ENCODE measurements at regions not wholly inside any gene's neighbourhood (a gene's known extent, or its start where the extent isn't known, plus 50 kb on each side); places are given as distances from the start of the nearest gene placed in this dataset.

DNA sequence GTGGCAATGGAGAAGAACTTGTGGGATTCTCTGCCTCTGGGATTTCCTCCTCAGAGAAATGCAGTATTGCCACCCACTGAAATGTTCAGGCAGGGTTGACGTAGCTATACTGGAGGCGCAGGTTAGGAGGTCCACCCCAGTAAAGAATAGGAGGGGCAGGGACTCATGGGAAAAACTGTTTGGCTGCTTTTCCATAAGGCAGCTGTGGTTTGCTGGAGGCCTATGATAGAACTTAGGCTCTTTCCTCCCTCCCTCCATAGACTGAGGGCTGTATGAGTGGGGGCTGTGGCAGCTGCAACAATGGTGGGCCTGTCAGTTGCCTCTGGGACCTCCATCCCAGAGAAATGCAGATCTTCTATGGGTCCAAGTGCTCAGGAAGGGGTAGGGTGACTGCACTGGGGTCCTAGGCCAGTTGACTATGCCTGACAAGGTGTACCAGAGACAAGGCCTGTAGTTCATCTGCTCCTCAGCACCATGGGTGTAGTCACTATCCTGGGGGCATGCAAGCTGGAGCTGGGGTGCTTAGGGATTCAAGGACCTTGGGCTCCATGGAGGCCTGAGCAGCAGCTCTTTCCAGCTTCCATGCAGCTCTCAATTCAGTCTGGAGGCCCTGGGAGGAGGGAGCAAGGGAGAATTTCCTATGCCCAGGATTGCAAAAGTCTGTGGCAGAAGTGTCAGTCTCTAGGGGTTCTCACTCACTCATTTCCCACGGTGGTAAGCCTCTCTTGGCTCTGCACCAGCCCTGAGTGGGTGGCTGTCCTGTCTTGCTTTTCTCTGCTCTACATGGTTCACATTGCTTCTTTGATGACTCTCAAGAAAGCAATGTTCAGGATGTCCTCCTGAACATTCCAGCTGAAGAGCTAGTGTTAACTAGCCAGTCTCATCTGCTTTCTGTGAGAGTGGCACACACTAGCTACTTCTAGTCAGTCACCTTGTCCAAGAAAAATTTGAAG lies 353.0 kb downstream of the IDS start:
- DNase-seq: no peak

DNA sequence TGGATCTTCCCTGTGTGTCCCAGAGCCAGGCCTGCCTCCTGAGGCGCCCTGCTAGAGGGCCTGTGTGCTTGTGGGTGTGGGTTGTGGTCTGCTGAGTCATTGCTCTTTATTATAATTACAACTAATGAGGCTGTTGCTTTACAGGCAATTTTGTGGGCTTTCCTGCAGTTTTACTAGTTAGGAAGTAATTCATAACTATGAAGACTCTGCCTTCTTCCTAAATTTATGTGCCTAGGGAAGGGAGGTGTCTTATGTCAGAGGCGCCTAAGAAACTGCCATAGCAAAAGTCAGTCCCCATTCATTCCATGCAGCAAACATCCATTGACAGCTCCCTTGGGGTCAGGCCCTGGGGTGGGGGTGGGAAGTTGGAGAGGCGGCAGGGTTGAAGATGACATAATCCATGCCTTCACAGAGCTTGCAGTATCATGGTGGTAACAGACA lies 359.2 kb downstream of the IDS start:
- no peak for DNase-seq

DNA sequence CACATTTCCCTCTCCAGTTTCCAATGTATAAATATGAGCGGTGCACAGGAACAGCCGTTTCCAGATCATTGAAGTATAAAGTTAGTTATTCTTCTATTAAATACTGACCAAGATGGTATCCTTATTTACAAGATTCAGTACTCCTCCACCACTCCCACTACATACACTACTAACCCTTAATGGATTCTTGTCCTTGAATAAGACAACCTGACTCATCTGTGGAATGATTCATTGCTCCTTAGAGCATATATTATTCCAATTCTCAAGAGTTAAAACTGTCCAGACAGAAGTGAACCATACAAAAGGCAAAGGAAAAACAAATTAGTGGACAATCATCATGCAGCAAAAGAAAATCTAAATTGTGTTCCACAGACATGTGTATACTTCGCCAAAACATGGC lies 373.3 kb downstream of the IDS start:
- no peak for DNase-seq

DNA sequence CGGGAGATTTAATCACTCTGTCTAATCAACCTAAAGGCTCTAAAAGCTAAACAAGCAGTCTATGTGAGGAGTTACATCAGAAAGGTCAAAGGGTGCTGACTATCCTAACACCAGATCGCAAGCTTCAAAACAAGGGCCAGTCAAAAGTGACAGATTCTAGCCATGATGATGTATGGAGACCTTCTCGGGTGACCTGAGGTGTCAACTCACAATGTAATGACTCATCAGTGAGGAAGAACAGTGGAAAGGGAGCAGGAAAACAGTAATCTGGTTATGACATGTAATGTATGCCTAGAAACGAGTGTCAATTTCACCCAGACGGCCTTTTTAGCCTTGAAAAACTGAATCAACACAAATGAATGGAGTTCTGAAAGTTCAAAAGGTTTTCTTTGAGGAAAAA lies 375.3 kb downstream of the IDS start:
- no peak for DNase-seq

DNA sequence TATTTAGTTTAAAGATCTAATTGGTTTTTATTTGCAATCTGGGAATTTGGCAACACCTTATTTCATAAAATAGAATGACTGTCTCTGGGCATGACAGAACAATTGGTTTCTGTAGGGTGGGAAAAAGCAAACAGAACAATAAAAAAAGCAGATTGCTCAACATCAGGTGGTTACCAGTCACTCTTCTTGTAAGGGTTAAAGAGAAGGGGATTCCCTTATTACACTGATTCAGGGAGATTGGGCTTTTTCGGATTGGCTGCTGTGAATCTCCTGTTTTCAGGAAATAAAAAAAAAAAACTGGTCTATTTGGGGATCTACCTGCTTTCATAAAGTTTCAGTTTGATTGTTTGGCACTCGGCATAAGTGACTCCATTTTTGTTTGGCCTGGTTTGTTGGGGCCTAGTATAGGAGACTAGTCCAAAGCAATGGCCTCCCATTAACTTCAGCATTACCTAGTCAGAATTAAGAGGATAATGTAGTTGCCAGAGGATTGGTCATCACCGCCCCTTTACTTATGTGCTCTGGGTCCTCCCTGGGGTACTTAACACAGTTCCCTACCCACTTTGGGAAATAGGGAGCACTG lies 380.5 kb downstream of the IDS start:
- DNase-seq: no peak

DNA sequence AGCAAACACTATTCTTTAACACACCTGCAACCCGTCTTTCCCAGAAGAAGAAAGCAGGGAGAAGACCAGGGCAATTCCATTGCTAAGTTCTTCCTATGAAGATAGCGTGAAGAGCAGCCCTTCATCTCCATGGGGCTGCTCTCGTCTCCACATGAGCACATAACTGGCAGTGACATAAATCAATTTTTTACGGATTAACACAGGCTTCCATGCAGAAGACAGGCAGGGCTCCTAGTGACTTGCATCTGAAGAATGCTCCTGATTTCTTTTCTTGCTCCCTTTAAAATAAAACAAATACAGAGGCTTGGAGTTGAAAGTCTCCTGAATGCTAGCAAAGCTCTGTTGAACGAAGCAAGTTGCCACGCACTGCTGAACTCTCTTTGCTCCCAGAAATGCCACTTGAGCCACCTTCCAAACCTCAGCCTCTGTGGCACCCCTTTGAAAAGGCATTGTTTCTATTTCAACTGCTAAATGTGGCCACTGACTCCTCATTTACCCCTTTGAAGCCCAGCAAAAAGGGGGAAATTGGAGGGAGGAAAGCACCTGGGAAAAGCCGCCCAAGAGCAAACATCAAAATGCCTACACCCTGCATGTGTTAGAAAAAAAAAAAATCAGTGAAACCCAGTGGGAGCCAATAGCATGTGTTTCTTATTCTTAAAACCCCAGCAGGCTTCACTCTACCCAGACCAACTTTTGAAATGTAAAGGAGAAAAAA lies 383.7 kb downstream of the IDS start:
- DNase-seq: no peak

DNA sequence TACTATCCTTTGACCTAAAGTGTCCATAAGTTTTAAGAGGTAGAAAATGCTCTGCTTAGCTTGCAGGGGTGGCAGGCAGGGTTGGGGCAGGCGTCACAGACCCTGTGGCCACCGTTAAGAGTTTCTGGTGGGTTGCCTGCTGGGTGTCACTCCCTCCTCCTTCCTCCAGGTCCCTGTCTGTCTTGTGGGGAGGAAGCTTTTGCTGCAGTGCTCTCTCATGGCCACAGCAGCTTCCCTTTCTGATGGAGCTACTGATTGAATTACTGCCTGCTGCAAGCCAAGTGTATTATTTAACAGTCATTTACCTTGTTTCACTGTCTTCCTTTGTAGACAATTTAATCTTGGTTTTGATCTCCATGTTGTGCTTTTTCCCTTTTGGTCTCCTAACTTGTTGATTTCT lies 384.6 kb downstream of the IDS start:
- no peak for DNase-seq

DNA sequence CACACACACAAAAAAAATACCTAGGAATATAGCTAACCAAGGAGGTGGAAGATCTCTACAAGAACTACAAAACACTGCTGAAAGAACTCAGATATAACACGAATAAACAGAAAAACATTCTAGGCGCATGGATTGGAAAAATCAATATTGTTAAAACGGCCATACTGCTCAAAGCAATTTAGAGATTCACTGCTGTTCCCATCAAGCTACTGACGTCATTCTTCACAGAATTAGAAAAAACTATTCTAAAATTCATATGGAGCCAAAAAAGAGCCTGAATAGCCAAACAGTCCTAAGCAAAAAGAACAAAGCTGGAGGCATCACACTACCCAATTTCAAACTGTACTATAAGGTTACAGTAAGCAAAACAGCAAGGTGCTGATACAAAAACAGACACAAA lies 390.2 kb downstream of the IDS start:
- no peak for DNase-seq

DNA sequence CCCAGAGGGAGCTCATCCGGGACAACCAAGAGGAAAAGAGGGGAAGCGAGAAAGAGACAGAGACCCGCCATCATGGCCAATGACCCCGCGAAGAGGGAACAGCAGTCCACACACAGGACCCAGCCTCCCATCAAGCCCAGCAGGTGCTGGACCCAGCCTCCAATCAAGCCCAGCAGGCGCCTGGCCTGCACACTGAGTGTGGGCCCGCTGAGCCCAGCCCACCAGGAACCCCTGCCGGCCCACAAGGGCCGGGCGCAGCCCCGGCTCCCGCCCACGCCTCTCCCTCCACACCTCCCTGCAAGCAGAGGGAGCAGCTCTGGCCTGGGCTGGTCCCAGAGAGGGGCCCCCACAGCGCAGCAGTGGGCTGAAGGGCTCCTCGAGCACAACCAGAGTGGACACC lies 391.1 kb downstream of the IDS start:
- no peak for DNase-seq

DNA sequence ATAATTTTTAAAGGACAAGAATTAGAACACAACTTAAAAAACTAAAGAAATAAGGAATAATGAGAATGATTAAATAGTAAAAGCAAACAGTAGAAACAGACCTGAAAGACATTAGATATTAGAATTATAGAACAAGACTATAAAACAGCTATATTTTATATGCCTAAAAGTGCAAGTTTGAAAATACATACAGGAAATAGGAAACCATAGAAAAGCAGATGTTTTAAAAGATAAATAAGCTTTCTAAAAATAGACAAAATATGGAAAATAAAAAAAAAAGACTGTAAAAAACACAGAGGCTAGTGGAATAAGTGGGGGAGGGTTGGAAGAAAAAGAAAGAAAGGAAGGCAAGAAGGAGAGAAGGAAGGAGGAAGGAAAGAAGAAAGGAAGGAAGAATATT lies 407.3 kb downstream of the IDS start:
- DNase-seq: no peak

DNA sequence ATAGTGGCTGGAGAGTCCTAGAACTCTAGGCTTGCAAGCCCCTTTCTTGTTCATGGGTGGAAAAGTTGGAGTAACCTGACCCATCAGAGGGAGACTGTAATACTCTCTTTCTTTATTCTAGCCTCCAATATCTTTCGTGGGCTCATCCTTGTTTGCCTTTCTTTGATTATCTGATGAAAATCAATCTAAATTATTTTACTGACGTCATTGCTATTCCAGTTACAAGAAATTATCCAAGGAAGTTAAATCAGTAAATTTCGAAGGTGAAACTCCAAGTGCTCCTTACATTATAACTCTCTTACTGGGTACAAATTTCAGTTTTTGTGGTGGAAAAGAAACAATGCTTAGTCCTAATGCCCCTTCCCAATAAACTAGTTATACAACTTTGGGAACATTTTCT lies 412.9 kb downstream of the IDS start:
- no peak for DNase-seq

DNA sequence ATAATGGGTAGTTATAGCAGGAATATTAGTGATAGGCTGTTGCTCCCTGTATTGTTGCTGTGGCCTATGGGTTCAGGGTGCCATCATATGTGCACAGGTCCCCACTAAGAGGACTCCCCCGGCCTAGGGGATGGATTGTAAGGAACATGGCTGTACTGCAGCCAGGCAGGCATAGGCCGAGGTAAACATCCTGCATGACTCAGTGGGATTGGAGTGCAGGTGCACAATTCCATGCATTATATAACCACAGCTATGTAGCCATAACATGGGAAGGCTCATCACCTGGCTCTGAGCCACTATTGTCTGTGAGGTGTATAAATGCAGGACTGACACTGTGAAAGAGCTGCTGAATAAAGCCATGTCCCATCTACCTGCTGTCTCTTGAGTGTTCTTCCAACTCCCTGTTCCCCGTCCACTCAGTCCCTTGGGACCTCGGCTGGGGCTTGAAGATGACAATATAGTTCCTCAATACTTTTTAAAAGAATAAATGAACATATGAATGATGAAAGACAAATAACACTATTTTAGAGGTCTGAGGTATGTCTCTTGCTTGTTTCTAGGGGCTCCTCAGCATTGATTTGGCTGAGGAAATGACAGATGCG lies 425.2 kb downstream of the IDS start:
- DNase-seq: no peak

DNA sequence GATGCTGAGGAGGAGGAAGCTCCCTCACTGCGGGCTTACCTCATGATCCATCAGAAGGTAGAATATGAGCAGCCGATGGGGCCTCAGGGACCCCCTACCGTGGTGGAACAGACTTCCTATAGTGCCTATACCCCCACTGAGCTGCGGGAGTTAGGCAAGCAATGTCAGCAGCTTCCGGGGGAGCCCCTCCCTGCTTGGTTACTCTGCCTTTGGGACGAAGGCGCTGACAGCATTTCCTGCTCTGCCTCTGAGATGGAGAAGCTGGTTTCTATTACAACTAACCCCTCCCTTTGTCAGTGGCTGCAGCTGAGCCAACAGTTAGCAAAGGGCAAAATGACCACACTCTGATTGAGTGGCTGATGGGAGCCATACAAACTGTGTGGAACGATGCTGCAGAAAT lies 430.7 kb downstream of the IDS start:
- DNase-seq: no peak

DNA sequence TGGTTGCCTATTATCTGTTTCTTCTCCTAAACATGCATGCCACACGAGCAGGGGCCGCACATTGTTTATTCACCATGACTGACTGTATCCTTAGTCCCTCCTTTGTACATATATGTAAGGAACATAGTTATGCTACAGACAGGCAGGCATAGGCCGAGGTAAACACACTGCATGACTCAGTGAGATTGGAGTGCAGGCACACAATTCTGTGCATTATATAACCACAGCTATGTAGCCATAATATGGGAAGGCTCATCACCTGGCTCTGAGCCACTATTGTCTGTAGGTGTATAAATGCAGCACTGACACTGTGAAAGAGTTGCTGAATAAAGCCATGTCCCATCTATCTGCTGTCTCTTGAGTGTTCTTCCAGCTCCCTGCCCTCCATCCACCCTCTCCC lies 431.6 kb downstream of the IDS start:
- DNase-seq: no peak

DNA sequence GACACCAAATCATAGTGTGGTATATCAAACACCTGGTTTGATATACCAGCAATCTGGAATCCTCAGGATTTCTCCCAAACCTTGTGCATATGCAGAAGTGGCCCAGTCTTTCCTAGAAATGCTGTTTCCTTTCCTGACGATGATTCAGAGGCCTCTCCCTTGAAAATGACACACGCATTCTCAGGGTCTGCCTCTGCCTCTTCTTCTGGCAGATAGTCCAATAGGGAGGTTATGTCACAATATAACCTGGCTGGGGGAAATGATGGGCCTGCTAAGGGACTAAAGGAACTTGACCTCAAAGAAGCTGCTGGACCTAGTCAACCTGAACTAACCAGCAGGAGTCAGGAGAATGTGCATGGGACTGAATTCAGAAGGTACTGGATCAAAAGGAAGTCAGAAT lies 435.2 kb downstream of the IDS start:
- DNase-seq: no peak

DNA sequence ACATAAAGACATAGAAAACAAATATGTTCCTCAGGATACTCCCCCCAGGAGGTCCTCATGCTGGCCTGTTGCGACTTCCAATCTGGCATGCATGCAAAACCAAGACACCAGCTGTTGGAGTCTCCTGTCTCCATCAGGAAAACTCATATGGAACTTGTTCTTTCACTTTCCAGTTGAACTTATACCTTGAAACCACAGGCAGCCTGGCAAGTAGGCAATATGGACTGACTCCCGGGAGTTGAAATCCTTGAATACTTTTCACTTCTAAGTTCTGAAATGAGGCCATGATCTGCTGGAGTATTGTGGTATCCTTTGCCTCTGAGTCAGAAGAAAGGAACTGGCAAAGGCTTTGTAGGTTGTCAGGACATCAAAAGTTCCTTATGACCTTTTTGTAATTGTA lies 444.2 kb downstream of the IDS start:
- no peak for DNase-seq

Measured in CD4-positive, alpha-beta T cell treated with Interleukin-4 for 4 hours (primary cell).